Raji (cell line): ENCODE measurements at regions not wholly inside any gene's neighbourhood (a gene's known extent, or its start where the extent isn't known, plus 50 kb on each side); places are given as distances from the start of the nearest gene placed in this dataset.

Experiments used
- POLR2A ChIP-seq: IDR thresholded peaks from 2 replicates; pipeline ENCODE4 v1.6.1; 2011; ENCODE audit warnings: low read depth, low read length, control low read depth; ENCODE audit not compliant: insufficient read depth

DNA sequence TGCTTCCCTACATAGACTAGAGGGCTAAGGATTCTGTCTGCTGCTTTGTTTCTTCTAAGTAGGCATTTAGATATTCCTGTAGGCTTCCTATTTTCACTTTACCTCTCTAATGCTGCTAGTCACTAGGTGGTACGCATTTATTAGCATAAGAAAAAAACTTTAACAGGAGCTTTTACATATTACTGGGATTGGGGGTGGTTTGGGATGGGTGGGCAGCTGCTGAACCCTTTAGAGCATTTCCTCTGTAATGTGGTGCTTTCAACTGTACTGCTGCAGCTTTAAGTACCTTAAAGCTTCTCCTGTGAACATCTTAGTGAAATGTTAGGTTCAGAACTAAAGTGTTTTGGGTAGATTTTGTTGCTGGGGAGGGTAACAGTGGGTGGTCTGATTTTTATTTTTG lies 92.6 kb downstream of the ZNF486 start:
- no peak for TF ChIP-seq POLR2A

DNA sequence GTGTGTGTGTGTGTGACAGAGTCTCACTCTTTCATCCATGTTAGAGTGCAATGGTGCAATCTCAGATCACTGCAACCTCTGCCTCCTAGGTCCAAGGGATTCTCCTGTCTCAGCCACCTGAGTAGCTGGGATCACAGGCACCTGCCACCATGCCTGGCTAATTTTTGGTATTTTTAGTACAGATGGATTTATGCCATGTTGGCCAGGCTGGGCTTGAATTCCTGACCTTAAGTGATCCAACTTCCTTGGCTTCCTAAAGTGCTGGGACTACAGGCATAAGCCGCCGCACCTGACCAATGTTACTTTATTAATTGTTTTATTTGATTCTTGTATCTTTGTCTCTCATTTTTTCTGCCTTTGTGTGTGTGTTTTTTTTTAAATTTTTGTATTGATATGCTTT lies 89.6 kb downstream of the ZNF486 start:
- TF ChIP-seq POLR2A: no peak

GRCh38 chr19:20254121-20254520 lies 87.1 kb downstream of the ZNF486 start:
- TF ChIP-seq POLR2A: no peak

DNA sequence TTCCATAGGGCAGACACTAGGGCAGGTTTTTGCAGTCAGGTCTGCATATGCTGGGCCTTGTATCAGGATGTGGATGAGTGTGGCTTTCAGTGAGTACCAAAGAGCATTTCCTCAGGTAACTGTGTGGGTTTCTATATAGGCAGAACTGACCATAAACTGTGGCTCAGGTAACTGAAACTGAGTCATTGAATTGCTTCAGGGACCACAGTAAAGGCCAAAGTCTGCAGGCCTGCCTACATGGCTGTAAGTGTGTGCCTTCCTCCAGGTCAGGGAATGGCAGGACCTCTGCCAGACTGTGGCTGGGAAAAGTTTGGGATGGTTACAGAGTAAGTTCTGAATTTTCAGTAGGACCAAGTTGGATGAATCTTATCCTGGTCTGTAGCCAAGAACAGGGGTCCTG lies 85.6 kb downstream of the ZNF486 start:
- TF ChIP-seq POLR2A: no peak

- TF ChIP-seq POLR2A: no peak
These were observed 83.6 kb downstream of the ZNF486 start for GRCh38 chr19:20250627-20251026.

- no peak for TF ChIP-seq POLR2A
These were observed 83.1 kb downstream of the ZNF486 start for GRCh38 chr19:20250121-20250520.
